NB4 (cell line): ENCODE measurements at regions not wholly inside any gene's neighbourhood (a gene's known extent, or its start where the extent isn't known, plus 50 kb on each side); places are given as distances from the start of the nearest gene placed in this dataset.

Source experiments
- DNase-seq: peaks from one replicate; pipeline ENCODE4 v3.0.0; 2010; ENCODE audit warnings: low read depth
- H3K4me3 ChIP-seq: one replicate; pipeline ENCODE4 v1.5.1; 2011; ENCODE audit warnings: mild to moderate bottlenecking, low read depth, low read length, moderate library complexity
- MYC ChIP-seq: IDR thresholded peaks from 2 replicates; pipeline ENCODE4 v1.6.1; 2011; ENCODE audit warnings: low read depth, low read length
- POLR2A ChIP-seq: IDR thresholded peaks from 2 replicates; pipeline ENCODE4 v1.6.1; 2011; ENCODE audit warnings: mild to moderate bottlenecking; ENCODE audit not compliant: insufficient read length; ENCODE audit errors: extremely low read depth
- TF ChIP-seq, protein P1 (sequence below): IDR thresholded peaks from one replicate; pipeline ENCODE4 v1.5.1; 2012; ENCODE audit warnings: low read depth, low read length
- TF ChIP-seq, protein P2 (sequence below): IDR thresholded peaks from 2 replicates; pipeline ENCODE4 v1.6.1; 2011; ENCODE audit warnings: low read depth, low read length

DNA sequence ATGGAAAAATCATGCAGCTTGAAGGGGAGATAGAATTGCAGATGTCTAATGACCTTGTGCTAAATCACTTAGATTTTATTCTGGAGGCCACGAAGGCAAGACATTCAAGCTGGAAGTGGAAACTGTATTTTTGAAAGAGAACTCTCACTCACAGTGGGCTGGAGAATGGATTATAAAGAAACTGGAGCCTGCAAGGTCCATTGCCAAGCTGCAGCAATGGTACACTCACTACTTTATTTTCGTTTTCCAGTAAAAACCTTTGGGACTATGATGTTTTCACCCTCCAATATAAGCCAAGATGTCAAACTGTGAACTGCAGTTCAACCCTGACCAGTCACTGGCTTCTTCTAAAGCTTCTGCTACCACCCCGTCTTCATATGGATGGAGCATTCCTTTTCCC lies 62.0 kb downstream of the SKIDA1 start:
- no peak for DNase-seq
- TF ChIP-seq POLR2A (no peak), MYC (no peak)
- TF ChIP-seq, protein P1, sequence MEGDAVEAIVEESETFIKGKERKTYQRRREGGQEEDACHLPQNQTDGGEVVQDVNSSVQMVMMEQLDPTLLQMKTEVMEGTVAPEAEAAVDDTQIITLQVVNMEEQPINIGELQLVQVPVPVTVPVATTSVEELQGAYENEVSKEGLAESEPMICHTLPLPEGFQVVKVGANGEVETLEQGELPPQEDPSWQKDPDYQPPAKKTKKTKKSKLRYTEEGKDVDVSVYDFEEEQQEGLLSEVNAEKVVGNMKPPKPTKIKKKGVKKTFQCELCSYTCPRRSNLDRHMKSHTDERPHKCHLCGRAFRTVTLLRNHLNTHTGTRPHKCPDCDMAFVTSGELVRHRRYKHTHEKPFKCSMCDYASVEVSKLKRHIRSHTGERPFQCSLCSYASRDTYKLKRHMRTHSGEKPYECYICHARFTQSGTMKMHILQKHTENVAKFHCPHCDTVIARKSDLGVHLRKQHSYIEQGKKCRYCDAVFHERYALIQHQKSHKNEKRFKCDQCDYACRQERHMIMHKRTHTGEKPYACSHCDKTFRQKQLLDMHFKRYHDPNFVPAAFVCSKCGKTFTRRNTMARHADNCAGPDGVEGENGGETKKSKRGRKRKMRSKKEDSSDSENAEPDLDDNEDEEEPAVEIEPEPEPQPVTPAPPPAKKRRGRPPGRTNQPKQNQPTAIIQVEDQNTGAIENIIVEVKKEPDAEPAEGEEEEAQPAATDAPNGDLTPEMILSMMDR, result no peak
- TF ChIP-seq, protein P2, sequence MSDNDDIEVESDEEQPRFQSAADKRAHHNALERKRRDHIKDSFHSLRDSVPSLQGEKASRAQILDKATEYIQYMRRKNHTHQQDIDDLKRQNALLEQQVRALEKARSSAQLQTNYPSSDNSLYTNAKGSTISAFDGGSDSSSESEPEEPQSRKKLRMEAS, result no peak
- no peak overlapping the region for H3K4me3 ChIP-seq

DNA sequence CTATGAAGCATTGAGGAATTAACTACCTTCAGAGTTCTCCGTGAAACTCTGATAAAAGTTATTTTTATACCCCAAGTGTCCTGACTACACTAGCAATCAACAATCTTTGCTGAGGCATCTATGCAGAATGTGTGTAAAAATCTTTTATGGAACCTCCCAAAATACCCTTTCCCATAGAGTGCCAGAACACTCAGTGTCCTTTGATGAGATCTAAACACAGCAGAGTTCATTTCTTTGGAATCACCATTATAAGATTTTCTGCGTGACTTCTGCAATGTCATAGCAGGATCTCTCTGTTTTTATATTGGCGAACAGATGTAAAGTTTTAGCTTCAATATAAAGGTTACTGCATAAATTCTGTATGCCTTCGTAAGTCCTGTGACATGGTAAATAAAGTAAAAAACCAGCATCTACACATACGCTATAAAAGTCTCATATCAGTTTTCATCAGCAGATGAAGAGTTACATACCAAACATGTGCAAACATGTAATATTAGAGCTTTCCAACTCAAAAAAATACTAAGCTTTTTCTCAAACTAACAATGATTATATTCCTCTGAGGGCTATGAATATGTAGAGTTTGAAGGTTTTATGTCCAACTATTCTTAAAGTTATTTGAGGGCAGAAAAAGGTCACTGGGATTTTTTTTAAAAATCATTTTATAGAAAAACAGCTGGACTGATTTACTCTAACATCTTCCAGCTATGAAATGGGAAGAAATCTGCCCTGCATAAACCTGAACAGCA lies 67.2 kb downstream of the SKIDA1 start:
- H3K4me3 ChIP-seq, result no peak overlapping the region

DNA sequence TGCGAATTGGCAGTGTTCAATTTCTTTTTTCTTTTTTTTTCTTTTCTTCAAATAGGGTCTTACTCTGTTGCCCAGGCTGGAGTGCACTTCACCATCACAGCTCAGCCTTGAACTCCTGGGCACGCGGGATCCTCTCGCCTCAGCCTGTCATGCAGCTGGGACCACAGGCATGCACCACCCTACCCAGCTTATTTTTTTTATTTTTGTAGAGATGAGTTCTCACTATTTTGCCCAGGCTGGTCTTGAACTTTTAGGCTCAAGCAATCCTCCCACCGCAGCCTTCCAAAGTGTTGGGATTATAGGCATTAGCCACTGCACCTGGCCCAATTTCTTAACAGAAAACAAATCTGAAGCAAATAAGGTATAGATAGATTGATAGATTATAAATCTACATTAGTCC lies 69.3 kb downstream of the SKIDA1 start:
- no peak for TF ChIP-seq MYC
- TF ChIP-seq POLR2A, result no peak
- TF ChIP-seq, protein P1, result no peak
- TF ChIP-seq, protein P2, result no peak
- no peak for DNase-seq
- no peak overlapping the region for H3K4me3 ChIP-seq

More for the DNA sequence above, 67.2 kb downstream of the SKIDA1 start:
- TF ChIP-seq MYC (no peak), POLR2A (no peak)
- TF ChIP-seq, protein P2, result no peak
- TF ChIP-seq, protein P1, result no peak
- no peak for DNase-seq

- peak; percentile 0 for DNase-seq
- no peak overlapping the region for H3K4me3 ChIP-seq
- TF ChIP-seq, protein P2, result no peak
These were observed 73.3 kb downstream of the SKIDA1 start for GRCh38 chr10:21452203-21452602.

- TF ChIP-seq, protein P2, result no peak
- no peak for TF ChIP-seq POLR2A
- peak; percentile 46 for DNase-seq
- no peak overlapping the region for H3K4me3 ChIP-seq
These were observed 76.1 kb downstream of the SKIDA1 start for GRCh38 chr10:21449288-21449966.

DNA sequence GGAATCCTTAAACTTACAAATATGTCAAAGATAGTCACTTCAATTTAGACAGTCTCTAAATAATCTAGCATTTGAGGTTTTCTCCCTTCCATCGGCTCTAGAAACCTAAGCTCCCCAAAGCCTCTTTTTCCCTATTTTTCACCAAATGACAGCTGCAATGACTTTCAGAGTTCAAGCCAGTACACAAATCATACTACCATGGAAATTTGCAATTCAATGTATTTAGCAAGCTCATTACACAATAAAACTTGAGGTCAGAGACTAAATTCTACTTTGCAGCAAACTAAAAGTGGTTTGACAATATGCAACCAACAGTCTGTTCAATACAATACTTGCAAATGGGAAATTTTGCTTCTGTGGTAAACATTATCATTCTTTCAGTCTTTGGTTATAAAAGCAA lies 80.3 kb downstream of the SKIDA1 start:
- H3K4me3 ChIP-seq, result no peak overlapping the region
- TF ChIP-seq, protein P1, result no peak
- no peak for TF ChIP-seq POLR2A
- TF ChIP-seq, protein P2, result no peak
- no peak for TF ChIP-seq MYC
- DNase-seq, result no peak
